ENCODE measurements at regions not wholly inside any gene's neighbourhood (a gene's known extent, or its start where the extent isn't known, plus 50 kb on each side); places are given as distances from the start of the nearest gene placed in this dataset.
"Not testable (repeated sequence)": the region's sequence is repeated elsewhere in the genome, so short reads cannot be mapped to it uniquely, and the experiment has no call there.

GRCh38 chr12:60201891-60202290 lies 606.1 kb downstream of the SLC16A7 start:
- no peak for DNase-seq

GRCh38 chr12:60205500-60205899 lies 609.7 kb downstream of the SLC16A7 start:
- DNase-seq, result no peak

- no peak for DNase-seq
Observed at GRCh38 chr12:60209521-60209920, 613.7 kb downstream of the SLC16A7 start.

GRCh38 chr12:60209933-60210332 lies 614.1 kb downstream of the SLC16A7 start:
- no peak for DNase-seq

- DNase-seq, result no peak
Observed at GRCh38 chr12:60210756-60211155, 614.9 kb downstream of the SLC16A7 start.

GRCh38 chr12:60211244-60211643 lies 615.4 kb downstream of the SLC16A7 start:
- no peak for DNase-seq

GRCh38 chr12:60212159-60213000 lies 616.6 kb downstream of the SLC16A7 start:
- no peak for DNase-seq

GRCh38 chr12:60213272-60213671 lies 617.4 kb downstream of the SLC16A7 start:
- DNase-seq, result not testable (repeated sequence)

GRCh38 chr12:60216226-60216625 lies 620.4 kb downstream of the SLC16A7 start:
- no peak for DNase-seq

- DNase-seq, result no peak
Observed at GRCh38 chr12:60223242-60223641, 627.4 kb downstream of the SLC16A7 start.

- DNase-seq, result no peak
Observed at GRCh38 chr12:60225216-60226000, 629.6 kb downstream of the SLC16A7 start.

GRCh38 chr12:60227916-60228315 lies 632.1 kb downstream of the SLC16A7 start:
- DNase-seq, result no peak

- DNase-seq, result no peak
Observed at GRCh38 chr12:60230056-60230455, 634.2 kb downstream of the SLC16A7 start.

- no peak for DNase-seq
Observed at GRCh38 chr12:60231303-60231702, 635.5 kb downstream of the SLC16A7 start.

GRCh38 chr12:60231976-60232907 lies 636.4 kb downstream of the SLC16A7 start:
- DNase-seq, result no peak

- DNase-seq, result not testable (repeated sequence)
Observed at GRCh38 chr12:60234611-60235195, 638.9 kb downstream of the SLC16A7 start.

GRCh38 chr12:60235261-60235660 lies 639.4 kb downstream of the SLC16A7 start:
- DNase-seq, result no peak

- DNase-seq, result not testable (repeated sequence)
Observed at GRCh38 chr12:60236416-60236815, 640.6 kb downstream of the SLC16A7 start.

GRCh38 chr12:60240891-60241290 lies 645.1 kb downstream of the SLC16A7 start:
- no peak for DNase-seq

GRCh38 chr12:60251091-60251490 lies 655.3 kb downstream of the SLC16A7 start:
- no peak for DNase-seq

GRCh38 chr12:60252359-60253096 lies 656.7 kb downstream of the SLC16A7 start:
- no peak for DNase-seq

- DNase-seq, result no peak
Observed at GRCh38 chr12:60255044-60255443, 659.2 kb downstream of the SLC16A7 start.

All from CD4-positive, alpha-beta T cell treated with Interleukin-1 beta for 1 hour (primary cell).